AG08396 (cell line): ENCODE measurements at regions not wholly inside any gene's neighbourhood (a gene's known extent, or its start where the extent isn't known, plus 50 kb on each side); places are given as distances from the start of the nearest gene placed in this dataset.
"Not testable (repeated sequence)": the region's sequence is repeated elsewhere in the genome, so short reads cannot be mapped to it uniquely, and the experiment has no call there.

Experiments used
- DNase-seq: peaks from one replicate; pipeline ENCODE4 v3.0.0; 2012; ENCODE audit warnings: low spot score, mixed read lengths

GRCh38 chr16:80915079-80915450 lies 91.6 kb downstream of the CMC2 start:
- DNase-seq = no peak

GRCh38 chr16:80914379-80915078 lies 92.2 kb downstream of the CMC2 start:
- DNase-seq = no peak

- no peak for DNase-seq
Measured at GRCh38 chr16:80913397-80913796, 93.3 kb downstream of the CMC2 start.

GRCh38 chr16:80912651-80913050 lies 94.0 kb downstream of the CMC2 start:
- DNase-seq = no peak

- no peak for DNase-seq
Measured at GRCh38 chr16:80910434-80910833, 96.3 kb downstream of the CMC2 start.

- DNase-seq = no peak
Measured at GRCh38 chr16:80909720-80910119, 97.0 kb downstream of the CMC2 start.

GRCh38 chr16:80906169-80906568 lies 100.5 kb downstream of the CMC2 start:
- not testable (repeated sequence) for DNase-seq

- DNase-seq = no peak
Measured at GRCh38 chr16:80903616-80904015, 99.2 kb upstream of the CDYL2 start.

- no peak for DNase-seq
Measured at GRCh38 chr16:80902306-80903110, 98.1 kb upstream of the CDYL2 start.

- no peak for DNase-seq
Measured at GRCh38 chr16:80900593-80900954, 96.2 kb upstream of the CDYL2 start.

- DNase-seq = peak; percentile 82
Measured at GRCh38 chr16:80899809-80900592, 95.6 kb upstream of the CDYL2 start.

- no peak for DNase-seq
Measured at GRCh38 chr16:80896776-80897175, 92.4 kb upstream of the CDYL2 start.

- no peak for DNase-seq
Measured at GRCh38 chr16:80894091-80894490, 89.7 kb upstream of the CDYL2 start.

GRCh38 chr16:80893686-80894085 lies 89.3 kb upstream of the CDYL2 start:
- no peak for DNase-seq

GRCh38 chr16:80892395-80892794 lies 88.0 kb upstream of the CDYL2 start:
- not testable (repeated sequence) for DNase-seq

- no peak for DNase-seq
Measured at GRCh38 chr16:80889779-80890359, 85.5 kb upstream of the CDYL2 start.

GRCh38 chr16:80887062-80887461 lies 82.7 kb upstream of the CDYL2 start:
- DNase-seq = no peak

- no peak for DNase-seq
Measured at GRCh38 chr16:80883816-80884215, 79.4 kb upstream of the CDYL2 start.

- DNase-seq = no peak
Measured at GRCh38 chr16:80883159-80883642, 78.8 kb upstream of the CDYL2 start.

- DNase-seq = no peak
Measured at GRCh38 chr16:80875616-80876015, 71.2 kb upstream of the CDYL2 start.

- DNase-seq = no peak
Measured at GRCh38 chr16:80874925-80875324, 70.5 kb upstream of the CDYL2 start.

- DNase-seq = no peak
Measured at GRCh38 chr16:80862160-80862705, 57.8 kb upstream of the CDYL2 start.
